Tibial nerve (tissue), 4 donors: ENCODE measurements at regions not wholly inside any gene's neighbourhood (a gene's known extent, or its start where the extent isn't known, plus 50 kb on each side); places are given as distances from the start of the nearest gene placed in this dataset.

Source experiments
- DNase-seq, 2 donors: peaks; one replicate each; pipeline ENCODE4 v3.0.0-alpha.2; 2019; ENCODE audit warnings: low spot score in 2 of 2
- H3K27ac ChIP-seq, 4 donors: fragments of 200-600 bp; sonication (generic) in 3 of 4; one replicate each; pipeline ENCODE4 v1.5.1; 2017 to 2019; ENCODE audit warnings: mild to moderate bottlenecking in 1 of 4
- H3K27me3 ChIP-seq, 2 donors: fragments of 200-600 bp; sonication (generic) in 1 of 2; one replicate each; pipeline versions ENCODE4 v1.5.1 to v1.6.0; 2017 to 2019
- H3K36me3 ChIP-seq, 3 donors: fragments of 200-600 bp; sonication (generic); one replicate each; pipeline ENCODE4 v1.5.1; 2018 to 2019
- H3K4me1 ChIP-seq, 4 donors: fragments of 200-600 bp; sonication (generic) in 3 of 4; one replicate each; pipeline ENCODE4 v1.5.1; 2017 to 2019
- H3K4me3 ChIP-seq, 4 donors: fragments of 200-600 bp; sonication (generic) in 3 of 4; one replicate each; pipeline ENCODE4 v1.5.1; 2017 to 2019; ENCODE audit warnings: mild to moderate bottlenecking in 1 of 4, moderate library complexity in 1 of 4
- H3K9me3 ChIP-seq, 4 donors: fragments of 200-600 bp; sonication (generic) in 3 of 4; one replicate each; pipeline ENCODE4 v1.5.1; 2017 to 2019
- EP300 ChIP-seq, 2 donors: sonication (generic); formaldehyde crosslinking; IDR thresholded peaks; one replicate each; pipeline ENCODE4 v1.6.1; 2017; ENCODE audit warnings: antibody characterized with exemption in 2 of 2, mild to moderate bottlenecking in 1 of 2
- POLR2A ChIP-seq, 2 donors: fragments of 450-650 bp; IDR thresholded peaks; one replicate each; pipeline ENCODE4 v1.6.1; 2017; ENCODE audit warnings: antibody characterized with exemption in 2 of 2, mild to moderate bottlenecking in 2 of 2, moderate library complexity in 2 of 2
- whole genome bisulfite sequencing, 2 donors: methylation state at CpG; one replicate each; pipeline ENCODE4 v1.1.5; 2018; 5-methylcytosine and 5-hydroxymethylcytosine counted together
- TF ChIP-seq, protein P1 (sequence below), 5 experiments: fragments of 200-600 bp in 3 of 5; fragments of 450-650 bp in 2 of 5; sonication (generic) in 3 of 5; IDR thresholded peaks; one replicate each; pipeline ENCODE4 v1.5.1; 2016 to 2019; ENCODE audit warnings: antibody characterized with exemption in 5 of 5, mild to moderate bottlenecking in 3 of 5, moderate library complexity in 2 of 5

- peaks cover 0 to 18% (median 0%) of the 10 kb centered on the region in 4 donors for H3K4me1 ChIP-seq
- TF ChIP-seq EP300 (IDR thresholded peaks at IDR 0.05) (no peak), POLR2A (IDR thresholded peaks at IDR 0.05) (no peak)
- TF ChIP-seq, protein P1, sequence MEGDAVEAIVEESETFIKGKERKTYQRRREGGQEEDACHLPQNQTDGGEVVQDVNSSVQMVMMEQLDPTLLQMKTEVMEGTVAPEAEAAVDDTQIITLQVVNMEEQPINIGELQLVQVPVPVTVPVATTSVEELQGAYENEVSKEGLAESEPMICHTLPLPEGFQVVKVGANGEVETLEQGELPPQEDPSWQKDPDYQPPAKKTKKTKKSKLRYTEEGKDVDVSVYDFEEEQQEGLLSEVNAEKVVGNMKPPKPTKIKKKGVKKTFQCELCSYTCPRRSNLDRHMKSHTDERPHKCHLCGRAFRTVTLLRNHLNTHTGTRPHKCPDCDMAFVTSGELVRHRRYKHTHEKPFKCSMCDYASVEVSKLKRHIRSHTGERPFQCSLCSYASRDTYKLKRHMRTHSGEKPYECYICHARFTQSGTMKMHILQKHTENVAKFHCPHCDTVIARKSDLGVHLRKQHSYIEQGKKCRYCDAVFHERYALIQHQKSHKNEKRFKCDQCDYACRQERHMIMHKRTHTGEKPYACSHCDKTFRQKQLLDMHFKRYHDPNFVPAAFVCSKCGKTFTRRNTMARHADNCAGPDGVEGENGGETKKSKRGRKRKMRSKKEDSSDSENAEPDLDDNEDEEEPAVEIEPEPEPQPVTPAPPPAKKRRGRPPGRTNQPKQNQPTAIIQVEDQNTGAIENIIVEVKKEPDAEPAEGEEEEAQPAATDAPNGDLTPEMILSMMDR (IDR thresholded peaks at IDR 0.05): no peak
- DNase-seq: no peak
- H3K9me3 ChIP-seq: no peaks in the 10 kb centered on the region
- WGBS, 2 donors: 22 to 31% methylated on average over 7 of the region's 7 CpGs
- peaks cover 0 to 9% of the 10 kb centered on the region in 2 donors for H3K27me3 ChIP-seq
- no peaks in the 10 kb centered on the region for H3K36me3 ChIP-seq
- H3K4me3 ChIP-seq: no peak overlapping the region
- H3K27ac ChIP-seq: no peak overlapping the region
Measured at GRCh38 chr18:55863876-55864275, 275.9 kb upstream of the TCF4 start.

DNA sequence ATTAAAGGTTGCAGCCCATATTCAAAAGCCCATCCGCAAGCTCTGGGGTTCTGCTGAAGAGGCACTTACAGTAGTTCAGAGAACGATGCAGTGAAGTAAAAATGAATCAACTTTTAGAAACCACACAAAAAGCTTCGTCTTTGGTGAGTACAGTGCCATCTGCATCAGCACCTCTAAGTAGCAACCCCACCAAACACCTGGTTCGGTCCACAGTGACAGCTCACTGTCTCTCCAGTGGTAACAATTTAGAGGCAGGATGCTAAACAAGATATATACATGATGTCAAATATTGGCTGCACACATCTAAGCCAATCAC is 275.4 kb upstream of the TCF4 start:
- TF ChIP-seq EP300 (IDR thresholded peaks at IDR 0.05) (no peak), POLR2A (IDR thresholded peaks at IDR 0.05) (no peak)
- TF ChIP-seq, protein P1 (IDR thresholded peaks at IDR 0.05): no peak
- H3K36me3 ChIP-seq: no peaks in the 10 kb centered on the region
- DNase-seq: no peak
- H3K4me3 ChIP-seq: no peak overlapping the region
- H3K4me1 ChIP-seq: peaks cover 0 to 22% (median under 1%) of the 10 kb centered on the region in 4 donors
- WGBS, 2 donors: 90 to 91% methylated on average over 4 of the region's 4 CpGs
- H3K27ac ChIP-seq: no peak overlapping the region
- peaks cover 0 to 14% of the 10 kb centered on the region in 2 donors for H3K27me3 ChIP-seq
- H3K9me3 ChIP-seq: no peaks in the 10 kb centered on the region

- Histone ChIP-seq H3K4me1 (peaks cover 0 to 24% (median 2%) of the 10 kb centered on the region in 4 donors), H3K27me3 (peaks cover 0 to 19% of the 10 kb centered on the region in 2 donors), H3K9me3 (no peaks in the 10 kb centered on the region), H3K4me3 (no peak overlapping the region), H3K27ac (no peak overlapping the region), H3K36me3 (no peaks in the 10 kb centered on the region)
- WGBS, 2 donors: 93 to 94% methylated on average over 20 of the region's 20 CpGs
- no peak for DNase-seq
- no peak for TF ChIP-seq POLR2A (IDR thresholded peaks at IDR 0.05)
- TF ChIP-seq, protein P1 (IDR thresholded peaks at IDR 0.05): no peak
- TF ChIP-seq EP300 (IDR thresholded peaks at IDR 0.05): no peak
Measured at GRCh38 chr18:55862693-55863390, 274.9 kb upstream of the TCF4 start.

GRCh38 chr18:55861266-55861665 is 273.3 kb upstream of the TCF4 start:
- 50 to 54% methylated on average over 6 of the region's 6 CpGs for WGBS, 2 donors
- no peaks in the 10 kb centered on the region for H3K36me3 ChIP-seq
- no peaks in the 10 kb centered on the region for H3K9me3 ChIP-seq
- no peak for DNase-seq
- peaks cover 0 to 24% (median 2%) of the 10 kb centered on the region in 4 donors for H3K4me1 ChIP-seq
- H3K27ac ChIP-seq: no peak overlapping the region
- H3K27me3 ChIP-seq: peaks cover 0 to 19% of the 10 kb centered on the region in 2 donors
- H3K4me3 ChIP-seq: no peak overlapping the region
- TF ChIP-seq, protein P1 (IDR thresholded peaks at IDR 0.05): peak in 3 of 5 experiments; percentile 11 to 35 (median 19)
- no peak for TF ChIP-seq POLR2A (IDR thresholded peaks at IDR 0.05)

GRCh38 chr18:55858661-55859515 is 270.9 kb upstream of the TCF4 start:
- H3K4me3 ChIP-seq: peak overlapping the region in 1 of 4 donors; percentile 35
- no peaks in the 10 kb centered on the region for H3K36me3 ChIP-seq
- WGBS, 2 donors: 45 to 46% methylated on average over 17 of the region's 17 CpGs
- H3K4me1 ChIP-seq: peaks cover 0 to 20% (median 2%) of the 10 kb centered on the region in 4 donors
- no peak overlapping the region for H3K27ac ChIP-seq
- DNase-seq: no peak
- H3K9me3 ChIP-seq: no peaks in the 10 kb centered on the region
- no peak for TF ChIP-seq POLR2A (IDR thresholded peaks at IDR 0.05)
- no peak for TF ChIP-seq EP300 (IDR thresholded peaks at IDR 0.05)
- TF ChIP-seq, protein P1 (IDR thresholded peaks at IDR 0.05): no peak
- H3K27me3 ChIP-seq: peaks cover 0 to 19% of the 10 kb centered on the region in 2 donors
